CD8-positive, alpha-beta memory T cell (primary cell): ENCODE measurements at regions not wholly inside any gene's neighbourhood (a gene's known extent, or its start where the extent isn't known, plus 50 kb on each side); places are given as distances from the start of the nearest gene placed in this dataset.

Experiments used
- CTCF ChIA-PET: fragments of 350-600 bp; sonication (Branson Sonifier 250); formaldehyde crosslinking; loops from one replicate; lab custom pipeline; 2021; ENCODE audit warnings: antibody characterized with exemption; lab: Charles Lee
- POLR2A ChIA-PET: fragments of 350-600 bp; sonication (Branson Sonifier 250); formaldehyde crosslinking; loops from one replicate; lab custom pipeline; 2021; ENCODE audit warnings: antibody characterized with exemption; lab: Charles Lee
- DNase-seq, 5 donors: peaks; one replicate each; pipeline versions ENCODE4 v3.0.0 to v3.0.0-alpha.2; 2020 to 2022; ENCODE audit warnings: mixed read lengths in 1 of 5
- H3K27ac ChIP-seq: one replicate; pipeline ENCODE4 v1.7.0; 2013; ENCODE audit warnings: low read depth, mild to moderate bottlenecking, low read length, moderate library complexity
- H3K27me3 ChIP-seq: 2 replicates; pipeline ENCODE4 v1.7.0; 2013; ENCODE audit warnings: low read length, mild to moderate bottlenecking; ENCODE audit not compliant: insufficient read depth, poor library complexity, severe bottlenecking
- H3K36me3 ChIP-seq: 2 replicates; pipeline ENCODE4 v1.7.0; 2013; ENCODE audit warnings: mild to moderate bottlenecking, low read length, moderate library complexity; ENCODE audit not compliant: insufficient read depth
- H3K4me1 ChIP-seq: 2 replicates; pipeline ENCODE4 v1.7.0; 2013; ENCODE audit warnings: mild to moderate bottlenecking, low read length, moderate library complexity; ENCODE audit not compliant: insufficient read depth
- H3K4me3 ChIP-seq: 2 replicates; pipeline ENCODE4 v1.7.0; 2013; ENCODE audit warnings: mild to moderate bottlenecking, low read length
- H3K9me3 ChIP-seq: 2 replicates; pipeline ENCODE4 v1.7.0; 2013; ENCODE audit warnings: mild to moderate bottlenecking, low read length
- H3K27ac Mint-ChIP-seq, 8 donors: one replicate each; pipeline ENCODE4 v1.8.0; 2020 to 2021; ENCODE audit warnings: mixed read lengths in 8 of 8, mild to moderate bottlenecking in 6 of 8, inconsistent platforms in 3 of 8, moderate library complexity in 3 of 8
- H3K27me3 Mint-ChIP-seq, 2 donors: one replicate each; pipeline ENCODE4 v1.8.0; 2020 to 2021; ENCODE audit warnings: mixed read lengths in 2 of 2, mild to moderate bottlenecking in 1 of 2, moderate library complexity in 1 of 2
- H3K36me3 Mint-ChIP-seq, 3 donors: one replicate each; pipeline ENCODE4 v1.8.0; 2020 to 2021; ENCODE audit warnings: mixed read lengths in 3 of 3, inconsistent platforms in 1 of 3, mild to moderate bottlenecking in 1 of 3
- H3K4me1 Mint-ChIP-seq, 3 donors: one replicate each; pipeline ENCODE4 v1.8.0; 2020 to 2021; ENCODE audit warnings: mixed read lengths in 3 of 3, inconsistent platforms in 1 of 3, mild to moderate bottlenecking in 1 of 3
- H3K4me3 Mint-ChIP-seq, 7 donors: one replicate each; pipeline ENCODE4 v1.8.0; 2020 to 2021; ENCODE audit warnings: mixed read lengths in 7 of 7, mild to moderate bottlenecking in 6 of 7, moderate library complexity in 4 of 7, inconsistent platforms in 2 of 7
- H3K9me3 Mint-ChIP-seq, 5 donors: one replicate each; pipeline ENCODE4 v1.8.0; 2020 to 2022; ENCODE audit warnings: mixed read lengths in 5 of 5, mild to moderate bottlenecking in 3 of 5, moderate library complexity in 2 of 5, inconsistent platforms in 1 of 5

- no peaks in the 10 kb centered on the region for H3K9me3 ChIP-seq
- no peaks in the 10 kb centered on the region for H3K27me3 ChIP-seq
- Mint-ChIP-seq H3K9me3 (peaks cover 5 to 21% (median 12%) of the 10 kb centered on the region in 5 donors), H3K27me3 (no peaks in the 10 kb centered on the region), H3K4me1 (no peaks in the 10 kb centered on the region), H3K4me3 (no peak overlapping the region), H3K27ac (peak overlapping the region in 1 of 8 donors; percentile 33), H3K36me3 (peaks cover 0 to 2% (median 0%) of the 10 kb centered on the region in 3 donors)
- no peaks in the 10 kb centered on the region for H3K4me1 ChIP-seq
- H3K36me3 ChIP-seq = no peaks in the 10 kb centered on the region
- H3K27ac ChIP-seq = no peak overlapping the region
- DNase-seq = no peak
- POLR2A ChIA-PET = no interaction called here
- CTCF ChIA-PET = no interaction called here
- H3K4me3 ChIP-seq = no peak overlapping the region
Measured at GRCh38 chr14:87155856-87156488, 837.0 kb downstream of the GALC start.

DNA sequence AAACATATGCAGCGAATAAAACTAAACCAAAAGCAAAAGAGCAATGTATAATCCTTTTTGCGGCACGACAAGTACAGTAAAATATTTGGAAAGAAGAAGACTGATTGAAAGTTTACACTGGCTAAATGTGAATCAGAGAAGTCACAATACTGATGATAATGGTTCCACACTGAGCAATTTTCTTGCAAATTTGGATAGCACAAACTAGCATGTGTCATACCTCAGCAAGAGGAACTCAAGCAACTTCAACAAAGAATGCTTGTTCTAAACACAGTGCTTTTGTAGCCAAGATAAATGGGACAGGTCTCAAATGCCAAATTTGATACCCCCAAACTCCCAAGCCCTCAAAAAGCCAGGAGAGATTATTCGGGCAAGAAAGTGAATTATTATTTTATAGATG lies 839.1 kb downstream of the GALC start:
- Histone ChIP-seq H3K4me3 (no peak overlapping the region), H3K27me3 (no peaks in the 10 kb centered on the region), H3K27ac (no peak overlapping the region), H3K4me1 (no peaks in the 10 kb centered on the region), H3K9me3 (no peaks in the 10 kb centered on the region), H3K36me3 (no peaks in the 10 kb centered on the region)
- H3K4me3 Mint-ChIP-seq = no peak overlapping the region
- H3K4me1 Mint-ChIP-seq = no peaks in the 10 kb centered on the region
- peaks cover 0 to under 1% (median 0%) of the 10 kb centered on the region in 3 donors for H3K36me3 Mint-ChIP-seq
- CTCF ChIA-PET = no interaction called here
- DNase-seq = no peak
- no peak overlapping the region for H3K27ac Mint-ChIP-seq
- peaks cover 4 to 22% (median 7%) of the 10 kb centered on the region in 5 donors for H3K9me3 Mint-ChIP-seq
- H3K27me3 Mint-ChIP-seq = no peaks in the 10 kb centered on the region
- POLR2A ChIA-PET = no interaction called here

DNA sequence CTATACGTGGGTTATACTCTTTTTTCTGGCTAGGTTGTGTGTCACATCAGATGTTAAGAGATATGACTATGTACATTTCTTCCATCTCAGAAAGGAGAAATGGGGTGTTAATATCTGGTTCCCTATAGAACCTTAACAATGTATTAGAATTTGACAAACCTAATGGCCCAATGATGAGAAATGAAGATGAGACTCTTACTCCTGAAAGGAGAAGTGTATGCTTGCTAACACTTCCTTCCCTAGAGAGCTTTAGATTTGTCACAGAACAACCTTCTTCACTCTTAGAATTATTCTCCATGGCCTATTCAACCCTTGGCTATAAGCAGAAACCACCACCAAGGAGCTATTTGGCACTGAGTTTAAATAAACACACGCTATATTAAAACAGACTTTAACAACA lies 839.6 kb downstream of the GALC start:
- Histone ChIP-seq H3K9me3 (no peaks in the 10 kb centered on the region), H3K27ac (no peak overlapping the region), H3K4me1 (no peaks in the 10 kb centered on the region), H3K27me3 (no peaks in the 10 kb centered on the region), H3K4me3 (no peak overlapping the region), H3K36me3 (no peaks in the 10 kb centered on the region)
- Mint-ChIP-seq H3K27me3 (no peaks in the 10 kb centered on the region), H3K4me1 (no peaks in the 10 kb centered on the region), H3K36me3 (no peaks in the 10 kb centered on the region), H3K9me3 (peaks cover 4 to 22% (median 7%) of the 10 kb centered on the region in 5 donors), H3K27ac (no peak overlapping the region), H3K4me3 (no peak overlapping the region)
- DNase-seq = no peak
- CTCF ChIA-PET = no interaction called here
- POLR2A ChIA-PET = no interaction called here

DNA sequence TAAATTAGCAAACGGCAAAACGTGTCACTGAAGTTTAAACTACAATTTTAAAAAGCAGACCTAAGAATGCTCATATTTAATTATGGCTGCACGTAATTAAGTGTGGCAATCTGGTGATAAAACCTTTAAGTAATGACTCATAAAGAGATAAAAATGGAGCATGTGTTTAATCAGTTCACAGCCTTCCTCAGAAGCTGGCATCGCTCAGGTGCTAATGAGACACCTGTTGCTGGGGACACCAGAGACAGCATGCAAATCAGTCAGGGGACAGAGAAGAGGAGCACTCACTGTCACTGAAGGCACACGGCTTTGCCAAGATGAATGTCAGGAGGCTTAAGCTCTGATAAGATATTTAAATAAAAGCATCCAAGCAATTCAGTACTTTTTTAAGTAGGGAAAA lies 840.3 kb downstream of the GALC start:
- no peaks in the 10 kb centered on the region for H3K4me1 Mint-ChIP-seq
- CTCF ChIA-PET = no interaction called here
- H3K4me3 ChIP-seq = no peak overlapping the region
- no peaks in the 10 kb centered on the region for H3K27me3 Mint-ChIP-seq
- DNase-seq = no peak
- H3K9me3 ChIP-seq = no peaks in the 10 kb centered on the region
- H3K9me3 Mint-ChIP-seq = peaks cover 4 to 22% (median 7%) of the 10 kb centered on the region in 5 donors
- H3K36me3 ChIP-seq = no peaks in the 10 kb centered on the region
- no peaks in the 10 kb centered on the region for H3K27me3 ChIP-seq
- no peaks in the 10 kb centered on the region for H3K4me1 ChIP-seq
- no peaks in the 10 kb centered on the region for H3K36me3 Mint-ChIP-seq
- H3K4me3 Mint-ChIP-seq = no peak overlapping the region
- H3K27ac Mint-ChIP-seq = no peak overlapping the region
- POLR2A ChIA-PET = no interaction called here
- H3K27ac ChIP-seq = no peak overlapping the region

GRCh38 chr14:87149583-87150354 lies 843.2 kb downstream of the GALC start:
- H3K4me3 ChIP-seq = no peak overlapping the region
- peaks cover 2 to 15% (median 9%) of the 10 kb centered on the region in 5 donors for H3K9me3 Mint-ChIP-seq
- H3K27me3 ChIP-seq = no peaks in the 10 kb centered on the region
- DNase-seq = no peak
- no peak overlapping the region for H3K27ac ChIP-seq
- ChIA-PET CTCF (no interaction called here), POLR2A (no interaction called here)
- no peak overlapping the region for H3K4me3 Mint-ChIP-seq
- no peaks in the 10 kb centered on the region for H3K4me1 Mint-ChIP-seq
- H3K36me3 ChIP-seq = no peaks in the 10 kb centered on the region
- peaks cover 0 to 1% of the 10 kb centered on the region in 2 donors for H3K27me3 Mint-ChIP-seq
- no peaks in the 10 kb centered on the region for H3K4me1 ChIP-seq
- H3K9me3 ChIP-seq = no peaks in the 10 kb centered on the region
- H3K27ac Mint-ChIP-seq = no peak overlapping the region
- H3K36me3 Mint-ChIP-seq = no peaks in the 10 kb centered on the region

GRCh38 chr14:87148655-87149054 lies 844.3 kb downstream of the GALC start:
- H3K4me3 ChIP-seq = no peak overlapping the region
- peaks cover 2 to 10% (median 9%) of the 10 kb centered on the region in 5 donors for H3K9me3 Mint-ChIP-seq

DNA sequence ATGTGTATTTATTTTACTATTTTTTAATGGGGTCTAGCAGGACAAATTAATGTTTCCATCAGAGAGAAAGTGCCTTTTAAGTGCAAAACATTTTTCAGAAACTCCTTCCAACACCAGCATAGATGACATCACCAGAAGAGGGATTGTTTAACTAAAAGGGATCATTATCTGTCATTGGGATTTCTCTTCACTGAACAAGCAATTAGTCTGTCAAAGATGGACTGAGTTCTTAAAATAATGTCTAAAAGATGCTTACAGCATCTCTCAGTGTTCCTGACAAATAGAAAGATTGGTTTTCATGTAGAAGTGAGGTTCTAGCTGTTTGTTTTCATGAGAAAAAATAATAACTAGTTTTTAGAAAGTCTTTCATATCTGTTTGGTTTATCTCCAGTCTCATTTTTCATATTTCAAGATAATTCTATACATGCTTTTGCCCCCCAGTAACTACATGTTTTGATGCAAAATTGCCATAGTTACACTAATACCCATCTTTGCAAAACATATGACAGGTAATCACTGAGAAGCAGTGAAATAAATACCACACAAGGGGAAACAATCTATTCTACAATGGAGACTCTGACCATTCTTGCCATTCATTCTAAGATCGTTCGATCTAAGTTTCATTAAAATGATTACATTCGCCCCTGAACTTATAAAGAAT lies 850.3 kb downstream of the GALC start:
- CTCF ChIA-PET = no interaction called here

More at GRCh38 chr14:87148655-87149054, 844.3 kb downstream of the GALC start:
- no peaks in the 10 kb centered on the region for H3K4me1 Mint-ChIP-seq
- Histone ChIP-seq H3K27ac (no peak overlapping the region), H3K27me3 (no peaks in the 10 kb centered on the region), H3K4me1 (no peaks in the 10 kb centered on the region), H3K36me3 (no peaks in the 10 kb centered on the region), H3K9me3 (no peaks in the 10 kb centered on the region)
- peaks cover 0 to 1% of the 10 kb centered on the region in 2 donors for H3K27me3 Mint-ChIP-seq
- no peak overlapping the region for H3K4me3 Mint-ChIP-seq
- no peaks in the 10 kb centered on the region for H3K36me3 Mint-ChIP-seq
- POLR2A ChIA-PET = no interaction called here
- no peak for DNase-seq
- CTCF ChIA-PET = no interaction called here
- H3K27ac Mint-ChIP-seq = no peak overlapping the region

GRCh38 chr14:87141801-87142200 lies 851.2 kb downstream of the GALC start:
- Mint-ChIP-seq H3K27me3 (peaks cover 0 to 1% of the 10 kb centered on the region in 2 donors), H3K27ac (no peak overlapping the region), H3K4me1 (no peaks in the 10 kb centered on the region), H3K36me3 (no peaks in the 10 kb centered on the region), H3K9me3 (peaks cover 5 to 20% (median 13%) of the 10 kb centered on the region in 5 donors), H3K4me3 (no peak overlapping the region)
- Histone ChIP-seq H3K27me3 (no peaks in the 10 kb centered on the region), H3K4me1 (no peaks in the 10 kb centered on the region), H3K27ac (no peak overlapping the region), H3K36me3 (no peaks in the 10 kb centered on the region), H3K9me3 (no peaks in the 10 kb centered on the region), H3K4me3 (no peak overlapping the region)
- DNase-seq = no peak
- ChIA-PET CTCF (no interaction called here), POLR2A (no interaction called here)

More for the DNA sequence above, 850.3 kb downstream of the GALC start:
- POLR2A ChIA-PET = no interaction called here
- no peaks in the 10 kb centered on the region for H3K4me1 ChIP-seq
- no peaks in the 10 kb centered on the region for H3K9me3 ChIP-seq
- H3K27me3 Mint-ChIP-seq = peaks cover 0 to 1% of the 10 kb centered on the region in 2 donors
- no peaks in the 10 kb centered on the region for H3K36me3 Mint-ChIP-seq
- no peaks in the 10 kb centered on the region for H3K27me3 ChIP-seq
- no peak overlapping the region for H3K27ac ChIP-seq
- no peaks in the 10 kb centered on the region for H3K4me1 Mint-ChIP-seq
- H3K4me3 Mint-ChIP-seq = no peak overlapping the region
- no peaks in the 10 kb centered on the region for H3K36me3 ChIP-seq
- peaks cover 5 to 15% (median 12%) of the 10 kb centered on the region in 5 donors for H3K9me3 Mint-ChIP-seq
- DNase-seq = no peak
- no peak overlapping the region for H3K27ac Mint-ChIP-seq
- H3K4me3 ChIP-seq = no peak overlapping the region
